IMR-90 (cell line): ENCODE measurements at regions not wholly inside any gene's neighbourhood (a gene's known extent, or its start where the extent isn't known, plus 50 kb on each side); places are given as distances from the start of the nearest gene placed in this dataset.

Source experiments
- BHLHE40 ChIP-seq: fragments of 150-350 bp; IDR thresholded peaks from 2 replicates; pipeline ENCODE4 v1.6.1; 2016; ENCODE audit warnings: mild to moderate bottlenecking, low read depth, low read length
- CEBPB ChIP-seq: IDR thresholded peaks from 2 replicates; pipeline ENCODE4 v1.6.1; 2012; ENCODE audit warnings: low read depth, low read length, improper control_type of control experiment
- ELK1 ChIP-seq: fragments of 150-350 bp; IDR thresholded peaks from 2 replicates; pipeline ENCODE4 v1.6.1; 2016; ENCODE audit warnings: low read depth, mild to moderate bottlenecking, low read length, moderate library complexity, borderline replicate concordance
- FOS ChIP-seq: fragments of 150-350 bp; IDR thresholded peaks from 2 replicates; pipeline ENCODE4 v1.6.1; 2016; ENCODE audit warnings: low read depth, low read length
- MAFK ChIP-seq: IDR thresholded peaks from 2 replicates; pipeline ENCODE4 v1.6.1; 2012; ENCODE audit warnings: low read depth, low read length, improper control_type of control experiment
- POLR2A ChIP-seq: IDR thresholded peaks from 2 replicates; pipeline ENCODE4 v1.6.1; 2012; ENCODE audit warnings: mild to moderate bottlenecking, low read depth, low read length
- RAD21 ChIP-seq: IDR thresholded peaks from 2 replicates; pipeline ENCODE4 v1.6.1; 2012; ENCODE audit warnings: low read length, improper control_type of control experiment
- RCOR1 ChIP-seq: IDR thresholded peaks from 2 replicates; pipeline ENCODE4 v1.6.1; 2012; ENCODE audit warnings: mild to moderate bottlenecking, low read length, improper control_type of control experiment; ENCODE audit not compliant: insufficient replicate concordance
- RFX5 ChIP-seq: IDR thresholded peaks from 2 replicates; pipeline ENCODE4 v1.8.0; 2012; ENCODE audit warnings: low read depth, mild to moderate bottlenecking, low read length, moderate library complexity
- TF ChIP-seq, protein P1 (sequence below): conservative IDR thresholded peaks from 2 replicates; pipeline ENCODE4 v1.5.1; 2012; ENCODE audit warnings: mild to moderate bottlenecking, low read depth, low read length, improper control_type of control experiment

GRCh38 chr9:135014311-135015010, 73.0 kb upstream of the OLFM1 start:
- TF ChIP-seq, protein P1, sequence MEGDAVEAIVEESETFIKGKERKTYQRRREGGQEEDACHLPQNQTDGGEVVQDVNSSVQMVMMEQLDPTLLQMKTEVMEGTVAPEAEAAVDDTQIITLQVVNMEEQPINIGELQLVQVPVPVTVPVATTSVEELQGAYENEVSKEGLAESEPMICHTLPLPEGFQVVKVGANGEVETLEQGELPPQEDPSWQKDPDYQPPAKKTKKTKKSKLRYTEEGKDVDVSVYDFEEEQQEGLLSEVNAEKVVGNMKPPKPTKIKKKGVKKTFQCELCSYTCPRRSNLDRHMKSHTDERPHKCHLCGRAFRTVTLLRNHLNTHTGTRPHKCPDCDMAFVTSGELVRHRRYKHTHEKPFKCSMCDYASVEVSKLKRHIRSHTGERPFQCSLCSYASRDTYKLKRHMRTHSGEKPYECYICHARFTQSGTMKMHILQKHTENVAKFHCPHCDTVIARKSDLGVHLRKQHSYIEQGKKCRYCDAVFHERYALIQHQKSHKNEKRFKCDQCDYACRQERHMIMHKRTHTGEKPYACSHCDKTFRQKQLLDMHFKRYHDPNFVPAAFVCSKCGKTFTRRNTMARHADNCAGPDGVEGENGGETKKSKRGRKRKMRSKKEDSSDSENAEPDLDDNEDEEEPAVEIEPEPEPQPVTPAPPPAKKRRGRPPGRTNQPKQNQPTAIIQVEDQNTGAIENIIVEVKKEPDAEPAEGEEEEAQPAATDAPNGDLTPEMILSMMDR, result no peak
- TF ChIP-seq CEBPB (no peak), POLR2A (no peak), RAD21 (no peak), RFX5 (no peak), ELK1 (no peak), MAFK (no peak), FOS (no peak), BHLHE40 (no peak), RCOR1 (no peak)
